ENCODE measurements at regions not wholly inside any gene's neighbourhood (a gene's known extent, or its start where the extent isn't known, plus 50 kb on each side); places are given as distances from the start of the nearest gene placed in this dataset.

DNA sequence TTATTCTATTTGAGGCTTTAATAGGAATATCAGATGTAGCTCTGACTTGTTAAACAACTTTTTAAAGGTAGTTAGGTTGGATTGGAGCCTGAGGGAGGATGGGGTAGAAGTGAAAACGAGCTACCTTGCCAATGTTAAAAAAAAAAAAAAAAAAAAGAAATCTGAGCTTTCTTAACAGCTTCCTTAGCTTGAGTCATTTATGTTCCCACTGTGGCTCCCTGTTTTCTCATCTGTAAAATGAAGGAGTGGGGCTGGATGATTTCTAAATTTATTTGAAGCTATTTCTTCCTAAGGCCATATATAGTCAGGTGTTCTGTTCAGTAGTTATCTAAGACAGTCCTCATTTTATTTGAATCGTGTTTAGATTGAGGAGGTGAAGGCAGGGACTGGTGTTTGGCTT is 105.7 kb downstream of the EDEM1 start:
- no peak for TF ChIP-seq TCF4 (CRISPR knock-in tag; IDR thresholded peaks at IDR 0.05; ENCODE audit: borderline replicate concordance)
- TF ChIP-seq, protein P1, sequence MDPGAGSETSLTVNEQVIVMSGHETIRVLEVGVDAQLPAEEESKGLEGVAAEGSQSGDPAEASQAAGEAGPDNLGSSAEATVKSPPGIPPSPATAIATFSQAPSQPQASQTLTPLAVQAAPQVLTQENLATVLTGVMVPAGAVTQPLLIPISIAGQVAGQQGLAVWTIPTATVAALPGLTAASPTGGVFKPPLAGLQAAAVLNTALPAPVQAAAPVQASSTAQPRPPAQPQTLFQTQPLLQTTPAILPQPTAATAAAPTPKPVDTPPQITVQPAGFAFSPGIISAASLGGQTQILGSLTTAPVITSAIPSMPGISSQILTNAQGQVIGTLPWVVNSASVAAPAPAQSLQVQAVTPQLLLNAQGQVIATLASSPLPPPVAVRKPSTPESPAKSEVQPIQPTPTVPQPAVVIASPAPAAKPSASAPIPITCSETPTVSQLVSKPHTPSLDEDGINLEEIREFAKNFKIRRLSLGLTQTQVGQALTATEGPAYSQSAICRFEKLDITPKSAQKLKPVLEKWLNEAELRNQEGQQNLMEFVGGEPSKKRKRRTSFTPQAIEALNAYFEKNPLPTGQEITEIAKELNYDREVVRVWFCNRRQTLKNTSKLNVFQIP (CRISPR knock-in tag; IDR thresholded peaks at IDR 0.05; ENCODE audit: borderline replicate concordance, low read depth) = no peak
- no peak for TF ChIP-seq ISL1 (CRISPR knock-in tag; IDR thresholded peaks at IDR 0.05)
- no peak for TF ChIP-seq ZNF565 (CRISPR knock-in tag; conservative IDR thresholded peaks at IDR 0.05; ENCODE audit: low read depth)
- no peak for TF ChIP-seq RARB (CRISPR knock-in tag; IDR thresholded peaks at IDR 0.05)
- TF ChIP-seq, protein P2, sequence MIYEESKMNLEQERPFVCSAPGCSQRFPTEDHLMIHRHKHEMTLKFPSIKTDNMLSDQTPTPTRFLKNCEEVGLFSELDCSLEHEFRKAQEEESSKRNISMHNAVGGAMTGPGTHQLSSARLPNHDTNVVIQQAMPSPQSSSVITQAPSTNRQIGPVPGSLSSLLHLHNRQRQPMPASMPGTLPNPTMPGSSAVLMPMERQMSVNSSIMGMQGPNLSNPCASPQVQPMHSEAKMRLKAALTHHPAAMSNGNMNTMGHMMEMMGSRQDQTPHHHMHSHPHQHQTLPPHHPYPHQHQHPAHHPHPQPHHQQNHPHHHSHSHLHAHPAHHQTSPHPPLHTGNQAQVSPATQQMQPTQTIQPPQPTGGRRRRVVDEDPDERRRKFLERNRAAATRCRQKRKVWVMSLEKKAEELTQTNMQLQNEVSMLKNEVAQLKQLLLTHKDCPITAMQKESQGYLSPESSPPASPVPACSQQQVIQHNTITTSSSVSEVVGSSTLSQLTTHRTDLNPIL (CRISPR knock-in tag; IDR thresholded peaks at IDR 0.05; ENCODE audit: low read depth) = no peak
